Endothelial cell of umbilical vein (primary cell): ENCODE measurements at regions not wholly inside any gene's neighbourhood (a gene's known extent, or its start where the extent isn't known, plus 50 kb on each side); places are given as distances from the start of the nearest gene placed in this dataset.

Experiments
- BruUV-seq: library from RNA; stranded (reverse); fragments of 400-500 nt; replicated peaks from 2 replicates; lab custom pipeline; 2021; lab: Mats Ljungman, UMichigan
- CTCF ChIA-PET: fragments of 300-600, 350-600 bp; sonication (Branson Sonifier 250); formaldehyde crosslinking; loops from one replicate; lab custom pipeline; 2021; ENCODE audit warnings: antibody characterized with exemption, inconsistent platforms; lab: Charles Lee
- POLR2A ChIA-PET: fragments of 300-600, 350-600 bp; sonication (Branson Sonifier 250); formaldehyde crosslinking; loops from one replicate; lab custom pipeline; 2021; ENCODE audit warnings: antibody characterized with exemption, inconsistent platforms; lab: Charles Lee
- DNase-seq: peaks from one replicate; pipeline ENCODE4 v3.0.0-alpha.2; 2011; ENCODE audit warnings: low read depth, low spot score
- FAIRE-seq: peaks from 2 replicates; lab custom pipeline; 2011; peaks lifted over from hg19 to GRCh38; lab: Jason Lieb, UNC
- H2AFZ ChIP-seq: 2 replicates; pipeline ENCODE4 v1.6.0; 2012; ENCODE audit warnings: low read depth, low read length, control low read depth, inconsistent platforms
- H3K27ac ChIP-seq: 2 replicates; pipeline ENCODE4 v1.5.1; 2011; ENCODE audit warnings: low read depth, mild to moderate bottlenecking, control low read depth, low read length, moderate library complexity; ENCODE audit not compliant: insufficient read depth
- H3K27me3 ChIP-seq, 2 experiments: 2 replicates each; pipeline versions ENCODE4 v1.6.0 to v1.6.1; 2011; ENCODE audit warnings: low read length in 2 of 2, mixed read lengths in 1 of 2; ENCODE audit not compliant: control insufficient read depth in 2 of 2, insufficient read depth in 2 of 2
- H3K36me3 ChIP-seq, 2 experiments: 2 replicates in 1 of 2; 3 replicates in 1 of 2; pipeline ENCODE4 v1.5.1; 2011; ENCODE audit warnings: low read length in 2 of 2, mild to moderate bottlenecking in 1 of 2, moderate library complexity in 1 of 2; ENCODE audit not compliant: control insufficient read depth in 2 of 2, insufficient read depth in 2 of 2; ENCODE audit errors: extremely low read depth in 1 of 2
- H3K4me1 ChIP-seq: 3 replicates; pipeline ENCODE4 v1.5.1; 2011; ENCODE audit warnings: mild to moderate bottlenecking, low read length; ENCODE audit not compliant: control insufficient read depth, insufficient read depth; ENCODE audit errors: extremely low read depth
- H3K4me2 ChIP-seq: 2 replicates; pipeline ENCODE4 v1.6.1; 2011; ENCODE audit warnings: low read length, control low read depth, mixed read lengths; ENCODE audit not compliant: insufficient read depth
- H3K4me3 ChIP-seq, 3 experiments: fragments of 200-600 bp in 1 of 3; sonication (generic), shearing (Covaris generic) in 1 of 3; replicated peaks in 1 of 3; 2 replicates each; pipeline ENCODE4 v1.5.1; 2011 to 2016; ENCODE audit warnings: control low read depth in 3 of 3, low read length in 3 of 3, mild to moderate bottlenecking in 2 of 3, inconsistent platforms in 1 of 3, low read depth in 1 of 3, moderate library complexity in 1 of 3; ENCODE audit not compliant: insufficient read depth in 1 of 3
- H3K79me2 ChIP-seq: 2 replicates; pipeline ENCODE4 v1.6.0; 2012; ENCODE audit warnings: low read length, inconsistent platforms; ENCODE audit not compliant: control insufficient read depth, insufficient read depth
- H3K9ac ChIP-seq: replicated peaks from 2 replicates; pipeline ENCODE3; 2011; ENCODE audit warnings: low read length, control low read depth; ENCODE audit not compliant: insufficient read depth; ENCODE audit errors: extremely low read depth
- H3K9me1 ChIP-seq: replicated peaks from 3 replicates; pipeline ENCODE4 v1.6.0; 2011; ENCODE audit warnings: mild to moderate bottlenecking, low read length; ENCODE audit not compliant: control insufficient read depth, insufficient read depth; ENCODE audit errors: extremely low read depth
- H3K9me3 ChIP-seq: replicated peaks from 2 replicates; pipeline ENCODE4 v1.5.1; 2012; ENCODE audit warnings: low read length, inconsistent platforms; ENCODE audit not compliant: control insufficient read depth, insufficient read depth
- H4K20me1 ChIP-seq: replicated peaks from 2 replicates; pipeline ENCODE3; 2011; ENCODE audit warnings: mild to moderate bottlenecking, low read length; ENCODE audit not compliant: control insufficient read depth, insufficient read depth; ENCODE audit errors: extremely low read depth
- CTCF ChIP-seq, 2 donors: IDR thresholded peaks; 1 replicate in 1 of 2; 2 replicates in 1 of 2; pipeline ENCODE4 v1.5.1; 2011; ENCODE audit warnings: low read length in 2 of 2, mild to moderate bottlenecking in 2 of 2, moderate library complexity in 2 of 2, control low read depth in 1 of 2, inconsistent platforms in 1 of 2, low read depth in 1 of 2; ENCODE audit not compliant: insufficient read depth in 1 of 2; ENCODE audit errors: extremely low read depth in 1 of 2
- EZH2 ChIP-seq: IDR thresholded peaks from 2 replicates; pipeline ENCODE4 v1.6.1; 2012; ENCODE audit warnings: borderline replicate concordance, low read depth, mild to moderate bottlenecking, moderate library complexity, low read length, inconsistent platforms; ENCODE audit not compliant: severe bottlenecking
- FOS ChIP-seq: IDR thresholded peaks from 2 replicates; pipeline ENCODE4 v1.6.1; 2011; ENCODE audit warnings: mild to moderate bottlenecking, low read length, moderate library complexity, borderline replicate concordance; ENCODE audit not compliant: insufficient read depth
- GATA2 ChIP-seq: IDR thresholded peaks from 2 replicates; pipeline ENCODE4 v1.7.0; 2011; ENCODE audit warnings: low read depth, mild to moderate bottlenecking, moderate library complexity, mixed read lengths, low read length; ENCODE audit not compliant: insufficient read length, insufficient read depth
- JUN ChIP-seq: IDR thresholded peaks from 2 replicates; pipeline ENCODE4 v1.6.1; 2011; ENCODE audit warnings: borderline replicate concordance, low read depth; ENCODE audit not compliant: insufficient read length, insufficient read depth
- MAX ChIP-seq: IDR thresholded peaks from 2 replicates; pipeline ENCODE4 v1.6.1; 2011; ENCODE audit not compliant: insufficient read depth, insufficient read length
- MYC ChIP-seq: IDR thresholded peaks from one replicate; pipeline ENCODE4 v1.6.1; 2011; ENCODE audit warnings: mild to moderate bottlenecking, low read depth, low read length
- POLR2A ChIP-seq: IDR thresholded peaks from 2 replicates; pipeline ENCODE4 v1.6.1; 2012; ENCODE audit warnings: low read depth, mild to moderate bottlenecking, control low read depth, low read length
- POLR2AphosphoS5 ChIP-seq: IDR thresholded peaks from 2 replicates; pipeline ENCODE4 v1.6.1; 2012; ENCODE audit warnings: low read depth, mild to moderate bottlenecking, control low read depth, low read length, moderate library complexity; ENCODE audit not compliant: insufficient read depth
- dilution Hi-C: fragments of 300-500 bp; cut with MboI; formaldehyde crosslinking; loops from one replicate; pipeline ENCODE4 v1.15.0; 2019; ENCODE audit warnings: low sequenced_read_pairs; ENCODE audit not compliant: extremely low pct_ligation_motif_present
- intact Hi-C: fragments of 100-400 bp; cut with micrococcal nuclease; formaldehyde crosslinking; loops from one replicate; pipeline ENCODE4 v1.10.0; 2022

GRCh38 chr22:49331223-49331815 is 496.4 kb downstream of the BRD1 start:
- BruUV-seq = no TSS peak

More at GRCh38 chr22:49331223-49331815, 496.4 kb downstream of the BRD1 start:
- Histone ChIP-seq H3K9ac (no peak overlapping the region), H2AFZ (no peak overlapping the region), H3K27ac (no peak overlapping the region), H3K4me3 (no peak overlapping the region), H3K4me2 (no peak overlapping the region), H3K9me1 (no peaks in the 10 kb centered on the region), H3K27me3 (no peaks in the 10 kb centered on the region), H3K9me3 (peaks cover 4% of the 10 kb centered on the region), H4K20me1 (no peaks in the 10 kb centered on the region), H3K4me1 (no peaks in the 10 kb centered on the region), H3K36me3 (no peaks in the 10 kb centered on the region), H3K79me2 (no peaks in the 10 kb centered on the region)
- intact Hi-C loops (no loop called here), dilution Hi-C loops (no loop called here)
- no peak for TF ChIP-seq EZH2
- no peak for TF ChIP-seq FOS
- TF ChIP-seq POLR2A = no peak
- no peak for TF ChIP-seq POLR2AphosphoS5
- no peak for TF ChIP-seq JUN
- no peak for TF ChIP-seq MYC
- no peak for TF ChIP-seq MAX
- no peak for TF ChIP-seq CTCF (IDR thresholded peaks at IDR 0.05; ENCODE audit: extremely low read depth in 1 of 2, insufficient read depth in 1 of 2, low read depth in 1 of 2, low read length in 2 of 2)
- TF ChIP-seq GATA2 = no peak
- no peak for DNase-seq
- CTCF ChIA-PET = no interaction called here
- POLR2A ChIA-PET = no interaction called here
- FAIRE-seq = no peak
